ENCODE measurements at regions not wholly inside any gene's neighbourhood (a gene's known extent, or its start where the extent isn't known, plus 50 kb on each side); places are given as distances from the start of the nearest gene placed in this dataset.

DNA sequence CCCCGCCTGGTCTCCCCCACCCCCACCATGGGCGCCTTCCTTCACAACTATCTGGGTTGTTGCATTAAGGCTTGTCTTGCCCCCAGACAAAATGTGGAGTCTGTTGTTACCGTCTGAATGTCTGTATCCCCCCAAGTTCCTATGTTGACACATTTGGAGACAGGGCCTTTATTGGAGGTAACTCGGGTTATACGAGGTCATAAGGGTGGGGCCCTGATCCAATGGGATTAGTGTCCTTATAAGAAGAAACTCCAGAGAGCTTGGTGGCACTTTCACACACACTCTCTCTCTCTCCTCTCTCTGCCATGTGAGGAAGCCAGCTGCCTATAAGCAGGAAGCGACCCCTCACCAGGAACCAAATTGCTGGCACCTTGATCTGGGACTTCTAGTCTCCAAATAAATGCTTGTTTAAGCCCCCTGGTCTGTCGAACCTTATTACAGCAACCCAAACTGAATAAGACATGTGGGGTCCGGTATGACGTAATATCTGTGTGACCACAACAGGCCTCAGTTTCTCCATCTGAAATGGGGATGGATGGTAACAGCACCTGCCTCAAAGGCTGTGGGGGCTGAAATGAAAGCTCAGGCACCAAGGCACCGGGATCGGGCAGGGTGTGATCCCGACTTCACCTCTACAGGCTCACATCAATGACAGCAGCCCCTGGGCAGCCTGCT, 222.3 kb downstream of the CTTN start:
- 87 to 91% (median 88%) methylated on average over 12 of the region's 12 CpGs for WGBS, 3 donors

GRCh38 chr11:70621241-70621640, 222.9 kb downstream of the CTTN start:
- Histone ChIP-seq H3K4me3 (no peak overlapping the region), H3K27me3 (no peaks in the 10 kb centered on the region), H3K36me3 (no peaks in the 10 kb centered on the region), H3K27ac (no peak overlapping the region), H3K9me3 (no peaks in the 10 kb centered on the region), H3K4me1 (ENCODE audit: insufficient read depth) (no peaks in the 10 kb centered on the region)
- no peak for DNase-seq
- intact Hi-C loops (cut with DNase I) = no loop called here
- WGBS, 3 donors = 93 to 96% (median 94%) methylated on average over 6 of the region's 6 CpGs
- TF ChIP-seq EP300 (IDR thresholded peaks at IDR 0.05) (no peak), POLR2A (IDR thresholded peaks at IDR 0.05) (no peak), CTCF (IDR thresholded peaks at IDR 0.05) (no peak)

More for the DNA sequence above, 222.3 kb downstream of the CTTN start:
- DNase-seq = no peak
- Histone ChIP-seq H3K36me3 (no peaks in the 10 kb centered on the region), H3K9me3 (no peaks in the 10 kb centered on the region), H3K27me3 (no peaks in the 10 kb centered on the region), H3K4me3 (no peak overlapping the region), H3K27ac (no peak overlapping the region), H3K4me1 (ENCODE audit: insufficient read depth) (no peaks in the 10 kb centered on the region)
- TF ChIP-seq EP300 (IDR thresholded peaks at IDR 0.05) = no peak
- TF ChIP-seq CTCF (IDR thresholded peaks at IDR 0.05) = no peak
- TF ChIP-seq POLR2A (IDR thresholded peaks at IDR 0.05) = no peak
- intact Hi-C loops (cut with DNase I) = no loop called here

GRCh38 chr11:70622091-70622490, 223.8 kb downstream of the CTTN start:
- no peaks in the 10 kb centered on the region for H3K9me3 ChIP-seq
- H3K4me3 ChIP-seq = no peak overlapping the region
- H3K27me3 ChIP-seq = no peaks in the 10 kb centered on the region
- 85 to 91% (median 90%) methylated on average over 8 to 9 of the region's 9 CpGs for WGBS, 3 donors
- no peak for TF ChIP-seq EP300 (IDR thresholded peaks at IDR 0.05)
- intact Hi-C loops (cut with DNase I) = no loop called here
- H3K27ac ChIP-seq = no peak overlapping the region
- no peak for DNase-seq
- no peaks in the 10 kb centered on the region for H3K4me1 ChIP-seq (ENCODE audit: insufficient read depth)
- no peaks in the 10 kb centered on the region for H3K36me3 ChIP-seq

- no peaks in the 10 kb centered on the region for H3K9me3 ChIP-seq
- no peaks in the 10 kb centered on the region for H3K36me3 ChIP-seq
- 45 to 54% (median 53%) methylated on average over 9 of the region's 9 CpGs for WGBS, 3 donors
- H3K27me3 ChIP-seq = no peaks in the 10 kb centered on the region
- TF ChIP-seq EP300 (IDR thresholded peaks at IDR 0.05) (no peak), CTCF (IDR thresholded peaks at IDR 0.05) (no peak), POLR2A (IDR thresholded peaks at IDR 0.05) (no peak)
- H3K4me1 ChIP-seq (ENCODE audit: insufficient read depth) = no peaks in the 10 kb centered on the region
- no peak overlapping the region for H3K27ac ChIP-seq
- DNase-seq = no peak
- H3K4me3 ChIP-seq = no peak overlapping the region
- intact Hi-C loops (cut with DNase I) = no loop called here
These were observed 225.7 kb downstream of the CTTN start for GRCh38 chr11:70623906-70624597.

DNA sequence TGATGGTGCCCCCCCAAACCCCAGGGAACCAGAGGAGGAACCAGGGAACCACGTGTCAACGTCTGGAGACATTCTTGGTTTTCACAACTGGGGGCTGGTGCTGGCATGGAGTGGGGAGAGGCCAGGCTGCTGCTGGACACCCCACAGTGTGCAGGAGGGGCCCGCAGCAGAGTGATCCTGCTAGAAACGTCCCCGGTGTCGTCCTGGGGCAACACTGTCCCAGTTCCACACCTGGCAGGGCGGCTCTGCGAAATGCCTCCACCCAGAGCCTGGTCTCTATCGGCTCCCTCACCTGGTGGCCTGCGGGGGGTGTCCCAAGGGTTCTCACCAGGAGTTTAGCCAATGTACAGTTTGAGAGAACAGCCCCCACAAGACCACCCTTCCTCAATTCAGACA, 226.3 kb downstream of the CTTN start:
- 53 to 64% (median 58%) methylated on average over 10 of the region's 10 CpGs for WGBS, 3 donors
- no peaks in the 10 kb centered on the region for H3K4me1 ChIP-seq (ENCODE audit: insufficient read depth)
- no peak for DNase-seq
- H3K27me3 ChIP-seq = no peaks in the 10 kb centered on the region
- no peak overlapping the region for H3K27ac ChIP-seq
- no peaks in the 10 kb centered on the region for H3K36me3 ChIP-seq
- no peaks in the 10 kb centered on the region for H3K9me3 ChIP-seq
- no peak overlapping the region for H3K4me3 ChIP-seq
- TF ChIP-seq POLR2A (IDR thresholded peaks at IDR 0.05) (no peak), EP300 (IDR thresholded peaks at IDR 0.05) (no peak), CTCF (IDR thresholded peaks at IDR 0.05) (no peak)
- intact Hi-C loops (cut with DNase I) = no loop called here

Data from ovary (tissue), 7 donors.